IMR-90 (cell line): ENCODE measurements at regions not wholly inside any gene's neighbourhood (a gene's known extent, or its start where the extent isn't known, plus 50 kb on each side); places are given as distances from the start of the nearest gene placed in this dataset.

Experiments used
- ATAC-seq: fragments of 200-7000 bp; cut with Tn5 transposase; 2 replicates; pipeline ENCODE4 v1.9.1; 2020; ENCODE audit warnings: low read depth, mild to moderate bottlenecking, moderate library complexity
- BruUV-seq: library from RNA; stranded (reverse); fragments of 400-500 nt; replicated peaks from 2 replicates; lab custom pipeline; 2021; lab: Mats Ljungman, UMichigan
- CTCF ChIA-PET: fragments of 300-600 bp; formaldehyde crosslinking; extraction: SDS; loops from one replicate; lab custom pipeline; 2021; ENCODE audit warnings: antibody characterized with exemption; lab: Yijun Ruan, JAX
- POLR2A ChIA-PET: fragments of 300-600 bp; sonication (Branson Sonifier 250); formaldehyde crosslinking; loops from one replicate; lab custom pipeline; 2022; ENCODE audit warnings: antibody characterized with exemption; ENCODE audit not compliant: unreplicated experiment; lab: Charles Lee
- DNase-seq: peaks from one replicate; pipeline ENCODE4 v3.0.0; 2013
- H2AFZ ChIP-seq: replicated peaks from 2 replicates; pipeline ENCODE3; 2013; ENCODE audit warnings: low read length, mild to moderate bottlenecking; ENCODE audit not compliant: poor library complexity
- H2AK5ac ChIP-seq: 2 replicates; pipeline ENCODE4 v1.6.1; 2013; ENCODE audit warnings: low read depth, low read length, inconsistent platforms
- H2AK9ac ChIP-seq: replicated peaks from 2 replicates; pipeline ENCODE3; 2013; ENCODE audit warnings: mild to moderate bottlenecking, low read depth, low read length, moderate library complexity; ENCODE audit not compliant: poor library complexity
- H2BK120ac ChIP-seq: 2 replicates; pipeline ENCODE4 v1.6.1; 2013; ENCODE audit warnings: low read depth, low read length, inconsistent platforms
- H2BK15ac ChIP-seq: 3 replicates; pipeline ENCODE4 v1.6.1; 2013; ENCODE audit warnings: low read depth, low read length, inconsistent platforms
- H2BK20ac ChIP-seq: 2 replicates; pipeline ENCODE4 v1.6.1; 2013; ENCODE audit warnings: low read depth, mild to moderate bottlenecking, inconsistent platforms, low read length, moderate library complexity
- H2BK5ac ChIP-seq: 2 replicates; pipeline ENCODE4 v1.6.1; 2013; ENCODE audit warnings: mild to moderate bottlenecking, low read depth, low read length, inconsistent platforms; ENCODE audit not compliant: poor library complexity, severe bottlenecking
- H3K14ac ChIP-seq: replicated peaks from 2 replicates; pipeline ENCODE4 v1.6.1; 2013; ENCODE audit warnings: low read depth, low read length, inconsistent platforms
- H3K18ac ChIP-seq: 2 replicates; pipeline ENCODE4 v1.6.1; 2013; ENCODE audit warnings: low read depth, low read length, control low read depth
- H3K23ac ChIP-seq: 2 replicates; pipeline ENCODE4 v1.6.1; 2013; ENCODE audit warnings: low read depth, low read length, inconsistent platforms
- H3K27ac ChIP-seq: 2 replicates; pipeline ENCODE4 v1.5.1; 2013; ENCODE audit warnings: mild to moderate bottlenecking, control low read depth, low read length; ENCODE audit not compliant: insufficient read depth
- H3K27me3 ChIP-seq: 2 replicates; pipeline ENCODE4 v1.6.1; 2013; ENCODE audit warnings: low read length; ENCODE audit not compliant: control insufficient read depth, insufficient read depth
- H3K36me3 ChIP-seq: 2 replicates; pipeline ENCODE4 v1.6.1; 2013; ENCODE audit warnings: low read length, mixed read lengths; ENCODE audit not compliant: control insufficient read depth, insufficient read depth
- H3K4ac ChIP-seq: 2 replicates; pipeline ENCODE4 v1.6.1; 2013; ENCODE audit warnings: low read depth, low read length, inconsistent platforms
- H3K4me1 ChIP-seq: 2 replicates; pipeline ENCODE4 v1.6.1; 2013; ENCODE audit warnings: low read length, mixed read lengths; ENCODE audit not compliant: control insufficient read depth, insufficient read depth
- H3K4me2 ChIP-seq: 2 replicates; pipeline ENCODE4 v1.6.1; 2013; ENCODE audit warnings: low read depth, mild to moderate bottlenecking, control low read depth, low read length, moderate library complexity
- H3K4me3 ChIP-seq: 2 replicates; pipeline ENCODE4 v1.5.1; 2013; ENCODE audit warnings: low read depth, mild to moderate bottlenecking, control low read depth, low read length, moderate library complexity; ENCODE audit not compliant: insufficient read depth
- H3K56ac ChIP-seq: 2 replicates; pipeline ENCODE4 v1.6.1; 2013; ENCODE audit warnings: low read length, inconsistent platforms; ENCODE audit not compliant: insufficient read depth; ENCODE audit errors: extremely low read depth
- H3K79me1 ChIP-seq, 2 experiments: 2 replicates each; pipeline ENCODE4 v1.6.1; 2013; ENCODE audit warnings: low read length in 2 of 2, inconsistent platforms in 1 of 2, low read depth in 1 of 2
- H3K9ac ChIP-seq: 2 replicates; pipeline ENCODE4 v1.6.1; 2013; ENCODE audit warnings: low read depth, low read length, control low read depth
- H3K9me1 ChIP-seq: 2 replicates; pipeline ENCODE4 v1.6.1; 2013; ENCODE audit warnings: low read length, inconsistent platforms; ENCODE audit not compliant: insufficient read depth
- H3K9me3 ChIP-seq: 2 replicates; pipeline ENCODE4 v1.6.1; 2013; ENCODE audit warnings: low read length; ENCODE audit not compliant: control insufficient read depth, insufficient read depth
- H4K20me1 ChIP-seq: 2 replicates; pipeline ENCODE4 v1.6.1; 2013; ENCODE audit warnings: low read length, inconsistent platforms; ENCODE audit not compliant: insufficient read depth
- H4K5ac ChIP-seq: 2 replicates; pipeline ENCODE4 v1.6.1; 2013; ENCODE audit warnings: mild to moderate bottlenecking, low read depth, low read length, control low read depth
- H4K8ac ChIP-seq, 2 experiments: 2 replicates each; pipeline ENCODE4 v1.6.1; 2013; ENCODE audit warnings: low read depth in 2 of 2, low read length in 2 of 2, control low read depth in 1 of 2, inconsistent platforms in 1 of 2
- H4K91ac ChIP-seq: 2 replicates; pipeline ENCODE4 v1.6.1; 2013; ENCODE audit warnings: low read depth, low read length, inconsistent platforms; ENCODE audit not compliant: insufficient read depth
- USF2 ChIP-seq: fragments of 150-350 bp; IDR thresholded peaks from 2 replicates; pipeline ENCODE4 v1.6.1; 2017; ENCODE audit warnings: mild to moderate bottlenecking, antibody characterized with exemption, low read length, low read depth
- WGBS, 2 experiments: methylation state at CpG; one replicate each; pipeline versions ENCODE4 v1.1.5 to v1.1.7; 2013; ENCODE audit warnings: missing lambda C conversion rate in 2 of 2; ENCODE audit not compliant: insufficient read length in 1 of 2; ENCODE audit errors: extremely low coverage in 2 of 2; 5-methylcytosine and 5-hydroxymethylcytosine counted together
- dilution Hi-C: fragments of 300-500 bp; cut with HindIII; formaldehyde crosslinking; loops from one replicate; pipeline ENCODE4 v1.14.3; 2018; ENCODE audit warnings: low sequenced_read_pairs; ENCODE audit not compliant: unreplicated experiment
- in situ Hi-C: fragments of 300-500 bp; cut with MboI; formaldehyde crosslinking; loops from 3 replicates; pipeline ENCODE4 v1.14.3; 2019; ENCODE audit warnings: low sequenced_read_pairs, inconsistent platforms, mixed read lengths
- intact Hi-C: fragments of 100-400 bp; cut with micrococcal nuclease; formaldehyde crosslinking; loops from 2 replicates; pipeline ENCODE4 v1.10.0; 2022

GRCh38 chr13:70502944-70503343 lies 394.7 kb upstream of the KLHL1 start:
- H2BK20ac ChIP-seq: no peak overlapping the region
- H3K4ac ChIP-seq: no peak overlapping the region
- TF ChIP-seq USF2: no peak
- H3K9me3 ChIP-seq: no peaks in the 10 kb centered on the region
- intact Hi-C loops (no loop called here), dilution Hi-C loops (no loop called here), in situ Hi-C loops (no loop called here)
- no peak overlapping the region for H2BK5ac ChIP-seq
- H4K5ac ChIP-seq: no peak overlapping the region
- no peak for ATAC-seq
- BruUV-seq: no TSS peak
- H3K14ac ChIP-seq: no peak overlapping the region
- no peak overlapping the region for H4K8ac ChIP-seq
- no peak overlapping the region for H3K4me2 ChIP-seq
- no peak overlapping the region for H3K23ac ChIP-seq
- DNase-seq: no peak
- H3K4me1 ChIP-seq: no peaks in the 10 kb centered on the region
- no peaks in the 10 kb centered on the region for H3K27me3 ChIP-seq
- no peak overlapping the region for H3K27ac ChIP-seq
- H2AK5ac ChIP-seq: no peak overlapping the region
- ChIA-PET POLR2A (no interaction called here), CTCF (no interaction called here)
- H2BK15ac ChIP-seq: no peak overlapping the region
- H3K9ac ChIP-seq: no peak overlapping the region
- no peak overlapping the region for H3K4me3 ChIP-seq
- no peak overlapping the region for H2AK9ac ChIP-seq
- H3K18ac ChIP-seq: no peak overlapping the region
- no peaks in the 10 kb centered on the region for H3K36me3 ChIP-seq
- no peak overlapping the region for H2BK120ac ChIP-seq
- H3K56ac ChIP-seq: no peak overlapping the region
- no peaks in the 10 kb centered on the region for H3K9me1 ChIP-seq
- no peak overlapping the region for H4K91ac ChIP-seq
- H4K20me1 ChIP-seq: no peaks in the 10 kb centered on the region
- H3K79me1 ChIP-seq: no peaks in the 10 kb centered on the region
- no peak overlapping the region for H2AFZ ChIP-seq
- no CpG with 5 or more reads among the region's 1 CpG for WGBS, 2 experiments
